ENCODE measurements at regions not wholly inside any gene's neighbourhood (a gene's known extent, or its start where the extent isn't known, plus 50 kb on each side); places are given as distances from the start of the nearest gene placed in this dataset.
"Not testable (repeated sequence)": the region's sequence is repeated elsewhere in the genome, so short reads cannot be mapped to it uniquely, and the experiment has no call there.

- no peak for DNase-seq (ENCODE audit: low read depth)
- in situ Hi-C loops (cut with HindIII; ENCODE audit: low pct_unique_long_range_greater_than_20kb, low sequenced_read_pairs), result no loop called here
These were observed 1672.7 kb upstream of the TMEFF2 start for GRCh38 chr2:193867454-193867853.

DNA sequence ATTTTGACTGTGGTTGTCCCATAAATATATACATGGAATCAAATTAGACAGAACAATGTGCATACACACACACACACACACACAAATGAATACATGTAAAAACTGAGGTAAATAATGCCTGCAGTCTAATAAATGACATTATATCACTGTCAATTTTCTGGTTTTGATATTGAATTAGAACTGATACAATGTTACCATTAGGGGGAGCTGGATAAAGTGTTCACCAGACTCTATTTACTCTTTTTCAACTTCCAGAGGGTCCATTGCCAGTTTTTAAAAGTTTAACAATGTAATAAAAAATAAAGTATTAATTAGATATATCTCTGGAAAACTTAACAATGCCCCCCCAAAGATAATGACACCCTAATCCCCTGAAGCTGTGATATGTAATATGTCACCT, 1666.8 kb upstream of the TMEFF2 start:
- in situ Hi-C loops (cut with HindIII; ENCODE audit: low pct_unique_long_range_greater_than_20kb, low sequenced_read_pairs), result no loop called here
- no peak for DNase-seq (ENCODE audit: low read depth)

DNA sequence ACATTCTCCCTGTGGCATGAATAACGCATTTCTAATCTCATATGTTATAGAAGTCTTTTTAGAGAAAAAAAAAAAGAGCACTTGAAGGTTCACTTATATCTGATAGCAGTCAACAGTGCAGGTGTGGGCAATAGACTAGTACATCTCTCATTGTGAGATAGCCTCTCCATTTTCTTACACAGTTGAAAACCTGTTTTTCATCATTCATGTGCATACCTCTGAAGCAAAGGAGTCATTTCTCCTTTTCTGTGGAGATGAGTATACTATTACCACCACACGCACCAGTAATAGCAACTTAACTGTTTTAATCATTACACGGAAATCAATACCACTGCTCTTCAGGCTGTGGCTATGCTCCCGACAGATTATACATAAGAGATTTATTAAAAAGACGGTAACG, 1653.3 kb upstream of the TMEFF2 start:
- in situ Hi-C loops (cut with HindIII; ENCODE audit: low pct_unique_long_range_greater_than_20kb, low sequenced_read_pairs), result no loop called here
- DNase-seq (ENCODE audit: low read depth), result no peak

DNA sequence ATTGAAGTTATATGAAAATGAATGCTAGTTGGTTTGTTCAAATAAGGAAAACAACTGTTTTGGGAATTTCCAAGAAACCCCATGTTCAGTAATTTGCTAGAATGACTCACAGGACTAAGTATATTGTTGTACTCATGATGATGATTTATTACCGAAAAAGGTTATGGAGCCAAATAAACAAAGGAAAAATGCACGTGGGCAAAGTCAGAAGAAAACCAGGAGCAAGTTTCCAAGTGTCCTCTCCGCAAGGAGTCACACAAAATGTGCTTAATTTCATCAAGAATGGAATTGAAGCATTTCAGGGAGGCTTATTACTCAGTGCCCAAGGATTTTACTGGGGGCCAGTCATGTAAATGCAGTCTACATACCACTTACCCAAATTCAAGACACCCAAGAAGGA, 1652.4 kb upstream of the TMEFF2 start:
- no peak for DNase-seq (ENCODE audit: low read depth)
- in situ Hi-C loops (cut with HindIII; ENCODE audit: low pct_unique_long_range_greater_than_20kb, low sequenced_read_pairs), result no loop called here

DNA sequence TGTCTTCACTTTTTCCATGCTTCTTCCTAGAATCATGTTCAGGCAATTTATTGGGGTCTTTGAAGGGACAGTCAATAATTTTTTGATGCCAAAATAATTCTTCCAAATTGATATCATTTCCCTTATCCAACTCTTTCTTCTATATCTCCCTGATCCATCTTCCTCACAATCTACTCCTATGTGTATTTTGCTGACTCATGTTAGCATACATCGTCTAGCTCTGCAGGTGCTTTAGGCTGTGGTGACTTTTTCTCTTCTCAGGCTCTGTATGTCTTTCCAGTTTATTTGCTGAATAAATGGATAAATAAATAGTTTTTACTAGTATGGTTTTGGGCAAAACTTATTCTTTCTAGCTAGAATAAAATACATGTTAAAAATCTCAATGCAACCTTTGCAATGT, 1650.9 kb upstream of the TMEFF2 start:
- DNase-seq (ENCODE audit: low read depth), result no peak
- in situ Hi-C loops (cut with HindIII; ENCODE audit: low pct_unique_long_range_greater_than_20kb, low sequenced_read_pairs), result no loop called here

DNA sequence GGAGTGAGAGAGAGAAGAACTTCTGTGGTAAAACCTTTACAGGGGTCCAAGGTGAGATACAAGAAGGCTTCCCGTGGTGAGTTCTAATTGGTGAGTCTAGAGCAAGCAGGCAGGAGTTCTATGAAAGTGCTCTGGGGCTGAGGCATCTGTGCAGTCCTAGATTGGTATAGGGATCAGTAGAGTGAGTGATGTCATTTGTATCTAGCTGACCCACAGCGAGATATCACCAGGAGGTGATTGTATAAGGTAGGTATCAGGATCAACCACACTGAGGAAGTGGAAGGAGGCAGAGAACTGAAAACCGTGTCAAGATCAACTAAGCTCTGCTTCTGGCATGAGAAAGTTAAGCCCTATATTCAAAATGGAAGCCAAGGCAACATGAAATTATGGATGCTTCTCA, 1648.9 kb upstream of the TMEFF2 start:
- DNase-seq (ENCODE audit: low read depth), result no peak
- in situ Hi-C loops (cut with HindIII; ENCODE audit: low pct_unique_long_range_greater_than_20kb, low sequenced_read_pairs), result no loop called here

DNA sequence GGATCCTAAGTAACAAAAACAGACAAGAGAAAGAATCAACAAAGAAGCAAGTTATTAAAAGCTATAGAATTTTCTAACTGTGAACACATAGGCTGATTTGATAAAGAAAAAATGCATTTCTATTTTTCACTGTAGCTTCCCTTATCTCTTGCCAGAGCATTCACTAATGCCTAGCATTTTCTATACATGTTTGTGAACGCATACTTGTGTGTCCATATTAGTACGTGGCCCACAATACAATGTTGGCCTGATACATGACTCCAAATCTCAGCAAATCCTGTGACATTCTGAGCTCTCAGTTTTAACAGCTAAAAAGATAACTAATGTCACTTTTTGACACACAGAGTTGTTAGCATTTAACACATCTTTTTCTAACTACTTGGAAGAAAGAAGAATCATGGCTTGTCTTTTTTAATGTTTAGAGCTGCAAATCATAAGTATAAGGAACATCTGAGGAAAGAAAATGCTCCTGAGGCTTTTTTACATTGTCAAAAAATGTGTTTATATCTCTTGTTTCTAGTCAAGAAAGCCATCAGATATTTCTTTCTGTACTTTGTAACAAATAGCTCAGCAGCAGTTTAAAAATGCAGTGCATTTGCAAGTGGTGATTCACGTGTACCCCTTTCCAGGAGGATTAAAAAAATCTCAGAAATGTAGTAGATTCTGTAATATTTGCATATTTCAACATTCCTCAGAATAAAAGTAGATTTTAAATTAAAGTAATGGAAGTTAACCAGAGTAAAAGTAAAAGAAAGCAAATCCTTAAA, 1646.8 kb upstream of the TMEFF2 start:
- no peak for DNase-seq (ENCODE audit: low read depth)
- in situ Hi-C loops (cut with HindIII; ENCODE audit: low pct_unique_long_range_greater_than_20kb, low sequenced_read_pairs), result no loop called here

DNA sequence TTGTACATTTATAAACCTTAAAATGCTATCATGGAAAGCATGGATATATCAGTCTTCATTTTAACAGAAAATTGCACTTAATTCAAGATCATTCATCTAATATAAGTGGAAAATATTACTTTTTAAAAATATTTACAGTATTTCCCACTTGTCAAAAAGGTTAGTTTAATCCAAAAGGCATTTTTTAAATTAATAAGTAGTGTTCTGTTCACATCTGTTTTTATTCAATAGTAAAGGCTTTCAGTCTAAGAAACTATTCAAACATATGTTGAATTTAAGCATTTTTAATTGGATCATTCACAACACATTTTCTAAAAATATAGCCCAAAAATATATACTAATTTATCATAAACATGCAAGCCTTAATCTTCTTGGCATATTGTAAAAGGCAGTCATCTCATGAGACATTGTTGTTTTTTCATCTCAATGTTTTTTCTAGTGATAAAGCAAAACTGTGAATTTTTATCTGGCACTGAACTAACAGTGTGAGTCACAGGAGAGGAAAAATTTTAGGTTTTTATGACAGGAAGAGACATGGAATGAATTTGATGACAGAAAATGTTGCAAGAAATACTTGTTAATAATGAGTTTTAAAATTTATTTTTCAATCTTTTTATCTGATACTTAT, 1642.5 kb upstream of the TMEFF2 start:
- DNase-seq (ENCODE audit: low read depth), result no peak
- in situ Hi-C loops (cut with HindIII; ENCODE audit: low pct_unique_long_range_greater_than_20kb, low sequenced_read_pairs), result no loop called here

DNA sequence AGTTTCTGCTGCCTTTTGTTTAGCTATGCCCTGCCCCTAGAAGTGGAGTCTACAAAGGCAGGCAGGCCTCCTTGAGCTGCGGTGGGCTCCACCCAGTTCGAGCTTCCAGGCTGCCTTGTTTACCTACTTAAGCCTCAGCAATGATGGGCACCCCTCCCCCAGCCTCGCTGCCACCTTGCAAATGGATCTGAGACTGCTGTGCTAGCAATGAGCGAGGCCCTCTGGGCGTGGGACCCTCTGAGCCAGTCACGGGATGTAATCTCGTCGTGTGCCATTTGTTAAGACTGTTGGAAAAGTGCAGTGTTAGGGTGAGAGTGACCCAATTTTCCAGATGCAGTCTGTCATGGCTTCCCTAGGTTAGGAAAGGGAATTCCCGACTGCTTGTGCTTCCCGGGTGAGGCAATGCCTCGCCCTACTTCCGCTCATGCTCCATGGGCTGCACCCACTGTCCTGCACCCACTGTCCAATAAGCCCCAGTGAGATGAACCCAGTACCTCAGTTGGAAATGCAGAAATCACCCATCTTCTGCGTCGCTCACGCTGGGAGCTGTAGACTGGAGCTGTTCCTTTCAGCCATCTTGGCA, 1641.8 kb upstream of the TMEFF2 start:
- in situ Hi-C loops (cut with HindIII; ENCODE audit: low pct_unique_long_range_greater_than_20kb, low sequenced_read_pairs), result not testable (repeated sequence)

GRCh38 chr2:193833895-193834294, 1639.2 kb upstream of the TMEFF2 start:
- in situ Hi-C loops (cut with HindIII; ENCODE audit: low pct_unique_long_range_greater_than_20kb, low sequenced_read_pairs); DNase-seq (ENCODE audit: low read depth): not testable (repeated sequence)

More for the DNA sequence above, 1641.8 kb upstream of the TMEFF2 start:
- not testable (repeated sequence) for DNase-seq (ENCODE audit: low read depth)

DNA sequence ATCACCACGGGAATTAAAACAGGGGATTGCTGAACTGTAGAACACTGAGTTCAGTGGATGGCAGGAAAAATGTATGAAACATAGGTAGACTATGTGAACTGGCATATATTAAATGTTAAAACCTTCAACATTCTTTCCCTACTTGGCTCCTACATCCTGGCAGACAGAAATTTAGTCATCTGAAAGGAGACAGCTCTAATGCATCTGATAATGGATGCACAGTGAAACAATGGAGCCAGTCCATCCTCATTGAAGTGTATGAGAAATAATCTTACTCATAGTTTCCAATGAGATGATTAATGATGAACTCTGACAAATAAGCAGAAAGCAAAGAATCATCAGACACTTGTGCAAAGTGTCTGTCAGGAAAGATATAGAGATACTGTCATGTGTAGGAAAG, 1629.7 kb upstream of the TMEFF2 start:
- DNase-seq (ENCODE audit: low read depth), result peak; percentile 22
- in situ Hi-C loops (cut with HindIII; ENCODE audit: low pct_unique_long_range_greater_than_20kb, low sequenced_read_pairs), result no loop called here

DNA sequence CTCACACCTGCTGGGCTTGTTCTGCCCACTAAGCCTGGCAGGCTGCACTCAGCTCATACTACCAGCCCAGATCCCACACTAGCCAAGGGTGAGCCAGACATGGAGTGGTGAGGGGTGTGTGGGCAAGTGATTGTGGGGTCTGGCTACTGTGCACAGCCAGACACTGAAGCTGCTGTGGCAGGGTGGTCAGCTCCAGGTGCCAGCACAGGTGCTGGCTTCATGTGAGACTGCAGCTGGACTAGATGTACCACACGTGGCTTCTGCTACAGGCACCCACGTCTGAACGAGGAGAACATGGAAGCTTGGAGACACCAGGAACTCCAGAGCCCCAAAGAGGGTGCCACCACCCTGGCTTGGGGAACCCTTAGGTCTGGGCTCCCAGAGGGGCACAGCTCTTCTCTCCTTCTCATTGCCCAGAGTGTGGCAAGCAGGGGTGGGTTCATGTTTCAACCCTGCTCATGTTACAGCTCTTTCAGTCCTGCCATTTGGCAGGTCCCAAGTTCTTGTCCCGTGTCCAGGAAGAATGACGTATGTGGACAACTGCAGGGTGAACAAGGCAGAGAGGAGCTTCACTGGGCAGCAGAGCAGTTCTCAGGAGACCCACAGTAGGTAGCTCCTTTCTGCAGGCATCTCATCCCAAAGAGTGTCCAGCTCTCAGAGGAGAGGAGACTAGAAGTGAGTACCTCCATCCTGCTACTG, 1624.2 kb upstream of the TMEFF2 start:
- in situ Hi-C loops (cut with HindIII; ENCODE audit: low pct_unique_long_range_greater_than_20kb, low sequenced_read_pairs), result no loop called here
- no peak for DNase-seq (ENCODE audit: low read depth)

DNA sequence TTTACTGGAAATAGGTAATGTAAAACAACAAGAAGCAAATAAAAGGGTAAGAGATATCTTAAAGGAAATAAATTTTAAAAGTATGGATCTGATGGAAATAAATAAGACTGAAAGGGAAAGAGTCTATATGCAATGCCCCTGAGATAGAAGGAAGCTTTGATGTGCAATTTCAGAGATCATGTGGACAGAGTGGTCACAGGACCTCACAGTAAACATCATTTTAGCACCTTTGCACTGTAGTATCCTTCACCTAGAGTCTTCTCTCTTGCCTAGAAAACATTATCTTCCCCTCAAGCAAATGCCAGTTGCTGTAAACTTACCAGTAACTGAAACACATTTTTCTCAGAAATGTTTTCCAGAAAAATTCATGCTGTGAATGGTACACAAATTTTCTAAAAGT, 1621.3 kb upstream of the TMEFF2 start:
- DNase-seq (ENCODE audit: low read depth), result no peak
- in situ Hi-C loops (cut with HindIII; ENCODE audit: low pct_unique_long_range_greater_than_20kb, low sequenced_read_pairs), result no loop called here

DNA sequence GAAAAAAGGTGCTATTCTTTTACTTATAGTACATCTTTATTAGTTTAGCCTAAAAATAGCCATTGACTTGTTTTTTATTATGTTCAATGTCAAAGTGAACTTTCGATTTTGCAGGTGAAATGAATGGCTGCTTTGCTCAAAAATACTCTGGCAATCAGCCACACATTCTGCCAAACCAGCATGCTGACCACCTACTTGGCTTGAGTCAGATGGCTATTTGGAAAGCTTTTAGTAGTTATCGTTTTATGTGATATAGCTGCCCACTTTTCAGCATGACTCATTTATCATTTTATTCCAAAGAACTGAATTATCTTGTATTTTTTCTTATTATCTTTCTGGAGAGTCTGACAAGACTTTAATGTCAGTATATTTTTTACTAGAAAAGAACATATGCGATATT, 1615.8 kb upstream of the TMEFF2 start:
- in situ Hi-C loops (cut with HindIII; ENCODE audit: low pct_unique_long_range_greater_than_20kb, low sequenced_read_pairs), result no loop called here
- no peak for DNase-seq (ENCODE audit: low read depth)

DNA sequence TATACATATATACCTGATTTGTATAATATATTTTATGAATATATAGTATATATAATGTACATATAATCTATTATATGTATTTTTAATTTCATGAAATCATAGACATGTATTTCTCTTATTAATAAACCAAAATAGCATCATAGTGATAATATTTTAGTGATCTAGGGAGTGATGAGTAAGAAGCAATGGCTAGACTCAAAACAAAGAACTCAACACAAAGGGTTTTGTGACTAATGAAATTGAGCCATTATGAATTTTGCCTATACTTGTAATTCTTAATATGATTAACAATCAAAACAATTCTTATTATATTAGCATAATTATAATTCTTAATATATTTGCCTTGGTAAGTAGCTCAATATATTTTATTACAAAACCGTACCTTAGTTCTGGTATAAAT, 1614.1 kb upstream of the TMEFF2 start:
- in situ Hi-C loops (cut with HindIII; ENCODE audit: low pct_unique_long_range_greater_than_20kb, low sequenced_read_pairs), result no loop called here
- DNase-seq (ENCODE audit: low read depth), result no peak

GRCh38 chr2:193806088-193806774, 1611.5 kb upstream of the TMEFF2 start:
- in situ Hi-C loops (cut with HindIII; ENCODE audit: low pct_unique_long_range_greater_than_20kb, low sequenced_read_pairs), result no loop called here
- no peak for DNase-seq (ENCODE audit: low read depth)

DNA sequence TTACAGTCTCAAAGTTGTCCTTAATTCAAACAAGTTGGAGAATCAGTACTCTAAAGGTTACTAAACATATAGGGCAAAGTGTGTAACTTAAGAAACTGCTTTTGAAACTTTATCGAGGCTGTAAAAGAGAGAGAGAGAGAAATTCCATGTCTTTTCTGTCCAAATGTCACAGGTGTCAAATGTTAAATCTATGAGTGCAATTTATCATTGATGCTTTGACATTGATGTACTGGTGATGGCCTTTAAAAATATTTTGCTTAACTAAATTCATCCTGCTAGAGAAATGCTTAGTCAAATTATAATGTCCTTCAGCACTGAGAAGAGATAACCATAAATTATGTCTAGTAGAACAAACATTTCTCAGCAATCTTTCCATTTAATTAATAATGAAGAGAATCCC, 1602.1 kb upstream of the TMEFF2 start:
- in situ Hi-C loops (cut with HindIII; ENCODE audit: low pct_unique_long_range_greater_than_20kb, low sequenced_read_pairs), result no loop called here

DNA sequence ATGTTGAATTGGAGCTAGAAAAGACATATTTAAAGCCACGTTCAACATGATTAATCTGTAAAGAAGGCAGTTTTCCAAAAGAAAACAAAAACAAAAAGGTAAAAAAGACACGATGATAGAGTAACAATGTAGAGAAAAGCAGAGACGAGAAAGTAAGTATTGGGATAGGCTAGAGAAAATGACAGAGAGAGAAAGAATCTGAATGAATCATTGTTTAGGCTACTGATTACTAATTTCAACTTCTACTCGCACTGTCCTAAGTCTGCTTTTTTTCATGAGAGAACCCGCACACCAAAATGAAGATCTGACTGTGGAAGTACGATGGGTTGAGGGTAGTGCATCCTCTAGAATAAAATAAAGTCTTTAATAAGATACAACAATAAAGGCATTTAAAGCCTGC, 1599.2 kb upstream of the TMEFF2 start:
- in situ Hi-C loops (cut with HindIII; ENCODE audit: low pct_unique_long_range_greater_than_20kb, low sequenced_read_pairs), result no loop called here
- no peak for DNase-seq (ENCODE audit: low read depth)

More for the DNA sequence above, 1602.1 kb upstream of the TMEFF2 start:
- DNase-seq (ENCODE audit: low read depth), result no peak

GRCh38 chr2:193783681-193784080, 1588.9 kb upstream of the TMEFF2 start:
- in situ Hi-C loops (cut with HindIII; ENCODE audit: low pct_unique_long_range_greater_than_20kb, low sequenced_read_pairs), result no loop called here
- no peak for DNase-seq (ENCODE audit: low read depth)

Measured in Caki2 (cell line).